GM12878 (cell line): ENCODE measurements at regions not wholly inside any gene's neighbourhood (a gene's known extent, or its start where the extent isn't known, plus 50 kb on each side); places are given as distances from the start of the nearest gene placed in this dataset.
"Not testable (repeated sequence)": the region's sequence is repeated elsewhere in the genome, so short reads cannot be mapped to it uniquely, and the experiment has no call there.

Source experiments
- ATAC-seq: fragments of 200-7000 bp; cut with Tn5 transposase; 3 replicates; pipeline ENCODE4 v1.9.1; 2020; ENCODE audit warnings: mild to moderate bottlenecking, moderate library complexity
- BruUV-seq: library from RNA; stranded (reverse); fragments of 400-500 nt; replicated peaks from 2 replicates; lab custom pipeline; 2021; lab: Mats Ljungman, UMichigan
- CTCF ChIA-PET: fragments of 300-600 bp; sonication (Branson Sonifier 250); formaldehyde crosslinking; extraction: SDS; loops from one replicate; lab custom pipeline; 2021; ENCODE audit warnings: inconsistent platforms; lab: Yijun Ruan, JAX
- POLR2A ChIA-PET: fragments of 350-600 bp; formaldehyde crosslinking; extraction: SDS; loops from one replicate; lab custom pipeline; 2021; ENCODE audit warnings: inconsistent platforms; lab: Charles Lee
- RAD21 ChIA-PET: fragments of 300-600 bp; sonication (Branson Sonifier 250); formaldehyde crosslinking; loops from one replicate; lab custom pipeline; 2023; ENCODE audit warnings: antibody characterized with exemption; ENCODE audit not compliant: unreplicated experiment; lab: Charles Lee
- SMC1A ChIA-PET: fragments of 300-600 bp; sonication (Branson Sonifier 250); formaldehyde crosslinking; loops from one replicate; lab custom pipeline; 2023; ENCODE audit not compliant: unreplicated experiment, uncharacterized antibody; lab: Charles Lee
- DNase-seq: peaks from one replicate; pipeline ENCODE4 v3.0.0-alpha.2; 2011; ENCODE audit warnings: low read depth, low spot score
- FAIRE-seq: peaks from 3 replicates; lab custom pipeline; 2011; peaks lifted over from hg19 to GRCh38; lab: Jason Lieb, UNC
- H2AFZ ChIP-seq: 2 replicates; pipeline ENCODE4 v1.6.0; 2011; ENCODE audit warnings: low read depth, low read length, control low read depth; ENCODE audit not compliant: control insufficient read depth
- H3K27ac ChIP-seq: 2 replicates; pipeline ENCODE4 v1.5.1; 2011; ENCODE audit warnings: control low read depth; ENCODE audit not compliant: control insufficient read depth, insufficient read depth
- H3K27me3 ChIP-seq, 2 experiments: replicated peaks in 1 of 2; 2 replicates each; pipeline versions ENCODE4 v1.6.0 to v1.6.1; 2011; ENCODE audit warnings: low read length in 1 of 2; ENCODE audit not compliant: control insufficient read depth in 2 of 2, insufficient read depth in 2 of 2
- H3K36me3 ChIP-seq, 2 experiments: 2 replicates each; pipeline ENCODE4 v1.5.1; 2011; ENCODE audit warnings: low read length in 1 of 2; ENCODE audit not compliant: control insufficient read depth in 2 of 2, insufficient read depth in 2 of 2
- H3K4me1 ChIP-seq: 2 replicates; pipeline ENCODE4 v1.6.1; 2011; ENCODE audit warnings: mild to moderate bottlenecking, low read length, moderate library complexity, mixed read lengths; ENCODE audit not compliant: control insufficient read depth, insufficient read depth
- H3K4me2 ChIP-seq: 2 replicates; pipeline ENCODE4 v1.6.0; 2011; ENCODE audit warnings: control low read depth; ENCODE audit not compliant: control insufficient read depth, insufficient read depth
- H3K4me3 ChIP-seq: fragments of 200-600 bp; sonication (generic); 2 replicates; pipeline ENCODE4 v1.5.1; 2016
- H3K79me2 ChIP-seq: 2 replicates; pipeline ENCODE4 v1.6.0; 2011; ENCODE audit warnings: low read length; ENCODE audit not compliant: control insufficient read depth, insufficient read depth
- H3K9ac ChIP-seq: 2 replicates; pipeline ENCODE4 v1.8.0; 2011; ENCODE audit warnings: low read length, control low read depth, mixed read lengths; ENCODE audit not compliant: control insufficient read depth, insufficient read depth
- H3K9me3 ChIP-seq: replicated peaks from 3 replicates; pipeline ENCODE4 v1.5.1; 2011; ENCODE audit warnings: mild to moderate bottlenecking, low read length; ENCODE audit not compliant: control insufficient read depth, insufficient read depth
- H4K20me1 ChIP-seq: 2 replicates; pipeline ENCODE4 v1.6.0; 2011; ENCODE audit not compliant: control insufficient read depth, insufficient read depth
- WGBS: methylation state at CpG from one replicate; pipeline ENCODE4 v1.1.6; 2016; ENCODE audit warnings: low lambda C conversion rate; ENCODE audit not compliant: insufficient replicate concordance, insufficient coverage; ENCODE audit errors: missing lambda C conversion rate; 5-methylcytosine and 5-hydroxymethylcytosine counted together
- in situ Hi-C: fragments of 300-500 bp; cut with MboI; formaldehyde crosslinking; loops from 9 replicates; pipeline ENCODE4 v1.14.3; 2018; ENCODE audit warnings: mixed read lengths
- intact Hi-C: fragments of 100-400 bp; cut with micrococcal nuclease; formaldehyde crosslinking; loops from one replicate; pipeline ENCODE4 v1.14.2; 2022; ENCODE audit not compliant: unreplicated experiment

DNA sequence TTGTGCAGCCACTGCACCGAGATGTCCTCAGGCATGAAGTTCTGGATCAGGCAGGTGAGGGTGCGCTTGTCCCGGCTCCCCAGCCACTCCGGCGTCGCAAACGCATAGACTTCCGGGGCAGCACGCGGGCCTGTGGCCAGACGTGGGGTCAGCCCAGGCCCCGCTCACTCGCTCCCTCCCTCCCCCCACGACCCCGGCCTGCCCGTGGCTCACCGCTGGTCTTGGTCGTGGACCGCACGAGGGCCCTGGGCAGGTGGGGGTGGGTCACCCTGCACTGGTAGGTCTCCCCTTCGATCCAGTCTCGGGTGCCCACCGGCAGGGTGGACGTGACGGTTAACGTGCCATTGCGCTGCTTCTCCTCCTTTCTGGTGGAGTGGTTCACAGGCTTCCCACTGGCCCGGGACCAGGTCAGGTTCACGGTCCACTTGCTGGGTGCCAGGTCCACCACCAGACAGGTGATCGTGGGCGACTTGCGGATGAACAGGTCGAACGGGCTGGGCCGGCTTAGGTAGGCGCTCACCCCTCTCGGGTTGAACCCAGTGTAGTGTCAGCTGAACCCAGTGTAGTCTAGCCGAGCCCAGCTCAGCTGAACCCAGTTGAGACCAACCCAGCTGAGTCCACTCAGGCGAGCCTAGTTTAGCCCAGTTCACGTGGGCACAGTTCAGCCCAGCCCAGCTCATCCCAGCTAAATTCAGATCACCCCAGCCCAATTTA, 195.8 kb downstream of the TMEM121 start:
- H3K4me3 ChIP-seq, POLR2A ChIA-PET, CTCF ChIA-PET, ATAC-seq, SMC1A ChIA-PET, in situ Hi-C loops, H3K27ac ChIP-seq, DNase-seq, intact Hi-C loops, FAIRE-seq, H3K9ac ChIP-seq, H3K79me2 ChIP-seq, RAD21 ChIA-PET, H3K27me3 ChIP-seq, BruUV-seq, H3K36me3 ChIP-seq, H4K20me1 ChIP-seq, H3K4me2 ChIP-seq, H3K4me1 ChIP-seq, H3K9me3 ChIP-seq, H2AFZ ChIP-seq: not testable (repeated sequence)
- WGBS: 96% methylated on average over 15 of the region's 40 CpGs

- H3K9me3 ChIP-seq, BruUV-seq, DNase-seq, H2AFZ ChIP-seq, in situ Hi-C loops, ATAC-seq, intact Hi-C loops, SMC1A ChIA-PET, H3K4me2 ChIP-seq, RAD21 ChIA-PET, H3K4me3 ChIP-seq, H3K27ac ChIP-seq, H3K27me3 ChIP-seq, FAIRE-seq, H3K79me2 ChIP-seq, H3K9ac ChIP-seq, CTCF ChIA-PET, H4K20me1 ChIP-seq, POLR2A ChIA-PET, H3K36me3 ChIP-seq, H3K4me1 ChIP-seq: not testable (repeated sequence)
- 73% methylated on average over 3 of the region's 8 CpGs for WGBS
Measured at GRCh38 chr14:105723271-105723670, 196.9 kb downstream of the TMEM121 start.

DNA sequence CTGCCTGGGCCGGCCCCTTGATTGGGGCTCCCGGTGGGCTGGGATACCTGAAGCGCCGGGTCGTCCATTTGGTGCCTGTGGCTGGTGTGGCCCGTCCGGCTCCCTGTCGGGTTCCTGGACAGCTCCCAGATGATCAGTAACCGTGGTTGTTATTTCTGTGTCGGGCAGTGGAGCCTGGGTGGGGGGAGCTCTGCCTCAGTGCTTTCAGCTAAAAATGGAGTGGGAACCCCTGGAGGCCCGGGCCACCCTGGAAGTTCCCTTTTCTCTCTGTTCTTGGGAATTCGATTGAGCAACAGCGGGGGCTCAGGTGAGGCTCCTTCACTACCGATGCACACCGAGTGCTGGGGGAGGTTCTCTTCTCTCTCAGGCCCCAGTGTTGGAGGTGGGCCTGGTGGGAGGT, 197.4 kb downstream of the TMEM121 start:
- POLR2A ChIA-PET, H3K9ac ChIP-seq, DNase-seq, H3K79me2 ChIP-seq, ATAC-seq, H3K9me3 ChIP-seq, BruUV-seq, H3K4me3 ChIP-seq, H4K20me1 ChIP-seq, H3K27me3 ChIP-seq, H2AFZ ChIP-seq, H3K27ac ChIP-seq, FAIRE-seq, intact Hi-C loops, H3K36me3 ChIP-seq, CTCF ChIA-PET, H3K4me2 ChIP-seq, H3K4me1 ChIP-seq, RAD21 ChIA-PET, in situ Hi-C loops, SMC1A ChIA-PET: not testable (repeated sequence)
- WGBS: 57% methylated on average over 5 of the region's 15 CpGs

- CTCF ChIA-PET, RAD21 ChIA-PET, H3K27ac ChIP-seq, BruUV-seq, ATAC-seq, POLR2A ChIA-PET, H3K4me2 ChIP-seq, H2AFZ ChIP-seq, H3K79me2 ChIP-seq, H3K9ac ChIP-seq, DNase-seq, H4K20me1 ChIP-seq, H3K9me3 ChIP-seq, H3K36me3 ChIP-seq, H3K4me1 ChIP-seq, FAIRE-seq, SMC1A ChIA-PET, intact Hi-C loops, H3K27me3 ChIP-seq, H3K4me3 ChIP-seq: not testable (repeated sequence)
- in situ Hi-C loops: loop anchor here (5.0 kb wide), 1 partner anchor 93 kb away; no protein-coding TSS in a partner anchor
- 32% methylated on average over 4 of the region's 8 CpGs for WGBS
Measured at GRCh38 chr14:105729825-105730368, 203.5 kb downstream of the TMEM121 start.
